ENCODE measurements at regions not wholly inside any gene's neighbourhood (a gene's known extent, or its start where the extent isn't known, plus 50 kb on each side); places are given as distances from the start of the nearest gene placed in this dataset.

GRCh38 chr5:6006838-6007314 lies 371.5 kb downstream of the MED10 start:
- Histone ChIP-seq H3K9me3 (replicated peaks; ENCODE audit: insufficient read depth, low read length) (no peaks in the 10 kb centered on the region), H3F3A (ENCODE audit: insufficient read depth, low read length) (no peaks in the 10 kb centered on the region), H3K27me3 (replicated peaks; ENCODE audit: insufficient read depth, low read length) (no peaks in the 10 kb centered on the region), H3K4me3 (ENCODE audit: low read length) (no peak overlapping the region), H3K4me1 (ENCODE audit: low read length) (no peaks in the 10 kb centered on the region), H2AFZ (ENCODE audit: low read length) (no peak overlapping the region), H3K9me2 (replicated peaks; ENCODE audit: insufficient read depth, low read length) (no peaks in the 10 kb centered on the region), H4K20me1 (ENCODE audit: insufficient read depth, low read length) (no peaks in the 10 kb centered on the region), H3K36me3 (replicated peaks; ENCODE audit: insufficient read depth, low read length) (no peaks in the 10 kb centered on the region), H3K4me2 (ENCODE audit: low read depth, low read length) (no peak overlapping the region), H3K79me2 (ENCODE audit: low read length) (no peaks in the 10 kb centered on the region), H3K9ac (ENCODE audit: low read length) (no peak overlapping the region), H3K27ac (ENCODE audit: low read length) (no peak overlapping the region)
- TF ChIP-seq EZH2phosphoT487 (IDR thresholded peaks at IDR 0.05; ENCODE audit: low read length), result no peak
- TF ChIP-seq EZH2 (optimal IDR thresholded peaks at IDR 0.05; ENCODE audit: low read depth, low read length), result no peak
- TF ChIP-seq CTCF (IDR thresholded peaks at IDR 0.05; ENCODE audit: low read length), result no peak
- no peak for DNase-seq

- no peaks in the 10 kb centered on the region for H3K79me2 ChIP-seq (ENCODE audit: low read length)
- no peaks in the 10 kb centered on the region for H3F3A ChIP-seq (ENCODE audit: insufficient read depth, low read length)
- no peaks in the 10 kb centered on the region for H3K9me2 ChIP-seq (replicated peaks; ENCODE audit: insufficient read depth, low read length)
- TF ChIP-seq CTCF (IDR thresholded peaks at IDR 0.05; ENCODE audit: low read length) (no peak), EZH2 (optimal IDR thresholded peaks at IDR 0.05; ENCODE audit: low read depth, low read length) (no peak), EZH2phosphoT487 (IDR thresholded peaks at IDR 0.05; ENCODE audit: low read length) (no peak)
- no peaks in the 10 kb centered on the region for H4K20me1 ChIP-seq (ENCODE audit: insufficient read depth, low read length)
- no peaks in the 10 kb centered on the region for H3K36me3 ChIP-seq (replicated peaks; ENCODE audit: insufficient read depth, low read length)
- no peaks in the 10 kb centered on the region for H3K4me1 ChIP-seq (ENCODE audit: low read length)
- no peak overlapping the region for H3K4me3 ChIP-seq (ENCODE audit: low read length)
- H3K27ac ChIP-seq (ENCODE audit: low read length), result no peak overlapping the region
- H2AFZ ChIP-seq (ENCODE audit: low read length), result no peak overlapping the region
- no peaks in the 10 kb centered on the region for H3K9me3 ChIP-seq (replicated peaks; ENCODE audit: insufficient read depth, low read length)
- H3K4me2 ChIP-seq (ENCODE audit: low read depth, low read length), result no peak overlapping the region
- no peak for DNase-seq
- H3K9ac ChIP-seq (ENCODE audit: low read length), result no peak overlapping the region
- H3K27me3 ChIP-seq (replicated peaks; ENCODE audit: insufficient read depth, low read length), result no peaks in the 10 kb centered on the region
Observed at GRCh38 chr5:6003040-6003825, 375.1 kb downstream of the MED10 start.

- H3K36me3 ChIP-seq (replicated peaks; ENCODE audit: insufficient read depth, low read length), result no peaks in the 10 kb centered on the region
- no peaks in the 10 kb centered on the region for H4K20me1 ChIP-seq (ENCODE audit: insufficient read depth, low read length)
- H3K9ac ChIP-seq (ENCODE audit: low read length), result no peak overlapping the region
- H3K79me2 ChIP-seq (ENCODE audit: low read length), result no peaks in the 10 kb centered on the region
- no peak overlapping the region for H2AFZ ChIP-seq (ENCODE audit: low read length)
- H3K9me3 ChIP-seq (replicated peaks; ENCODE audit: insufficient read depth, low read length), result no peaks in the 10 kb centered on the region
- H3K4me2 ChIP-seq (ENCODE audit: low read depth, low read length), result no peak overlapping the region
- DNase-seq, result no peak
- H3K9me2 ChIP-seq (replicated peaks; ENCODE audit: insufficient read depth, low read length), result no peaks in the 10 kb centered on the region
- H3F3A ChIP-seq (ENCODE audit: insufficient read depth, low read length), result no peaks in the 10 kb centered on the region
- no peak overlapping the region for H3K4me3 ChIP-seq (ENCODE audit: low read length)
- no peak for TF ChIP-seq CTCF (IDR thresholded peaks at IDR 0.05; ENCODE audit: low read length)
- no peak for TF ChIP-seq EZH2phosphoT487 (IDR thresholded peaks at IDR 0.05; ENCODE audit: low read length)
- no peak for TF ChIP-seq EZH2 (optimal IDR thresholded peaks at IDR 0.05; ENCODE audit: low read depth, low read length)
- no peaks in the 10 kb centered on the region for H3K27me3 ChIP-seq (replicated peaks; ENCODE audit: insufficient read depth, low read length)
- no peaks in the 10 kb centered on the region for H3K4me1 ChIP-seq (ENCODE audit: low read length)
- H3K27ac ChIP-seq (ENCODE audit: low read length), result no peak overlapping the region
Observed at GRCh38 chr5:6000867-6001266, 377.5 kb downstream of the MED10 start.

Measured in MM.1S (cell line).